ENCODE measurements at regions not wholly inside any gene's neighbourhood (a gene's known extent, or its start where the extent isn't known, plus 50 kb on each side); places are given as distances from the start of the nearest gene placed in this dataset.

DNA sequence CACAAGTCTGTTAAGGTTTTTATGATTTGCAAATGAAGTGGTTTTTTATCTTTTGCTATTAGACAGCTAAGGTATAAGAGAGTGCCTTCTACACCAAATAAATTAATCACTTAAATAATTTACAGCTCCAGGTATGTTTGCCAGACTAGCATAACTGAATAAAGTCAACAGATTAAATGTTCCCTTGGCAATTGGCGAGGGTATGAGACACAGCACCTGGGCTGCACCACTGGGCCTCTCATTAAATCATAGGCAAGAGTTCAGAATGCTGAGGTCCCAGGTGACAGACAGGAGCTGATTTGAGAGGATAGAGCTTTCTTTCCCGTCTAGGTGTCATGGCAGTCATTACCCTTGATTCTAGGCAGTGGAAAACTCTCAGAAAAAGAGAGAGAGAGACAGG, 62.6 kb upstream of the WT1 start:
- no peak overlapping the region for H3K9ac ChIP-seq (ENCODE audit: low read length)
- H2AFZ ChIP-seq (ENCODE audit: insufficient read depth, low read depth, low read length, poor library complexity, severe bottlenecking) = no peak overlapping the region
- no peaks in the 10 kb centered on the region for H3K36me3 ChIP-seq (replicated peaks in 1 of 2; ENCODE audit: control extremely low read depth in 1 of 2, control insufficient read depth in 1 of 2, extremely low read depth in 1 of 2, insufficient read depth in 2 of 2, low read length in 1 of 2)
- POLR2A ChIA-PET = no interaction called here
- no peaks in the 10 kb centered on the region for H3K9me3 ChIP-seq (ENCODE audit: control extremely low read depth in 1 of 3, control insufficient read depth in 2 of 3, insufficient read depth in 1 of 3, low read length in 2 of 3)
- H3K79me2 ChIP-seq (ENCODE audit: control insufficient read depth, insufficient read depth, low read length) = no peaks in the 10 kb centered on the region
- H3K4me3 Mint-ChIP-seq = no peak overlapping the region
- H3K27me3 Mint-ChIP-seq = peaks cover 7% of the 10 kb centered on the region
- CTCF ChIA-PET = interaction anchor here (0.5 kb wide), 1 partner anchor 15 kb away, joined by 3 read pairs; no protein-coding TSS in a partner anchor
- TF ChIP-seq EZH2 (IDR thresholded peaks at IDR 0.05; ENCODE audit: borderline replicate concordance, insufficient read depth, low read depth, low read length, poor library complexity, severe bottlenecking) (no peak), CTCF (IDR thresholded peaks at IDR 0.05) (no peak)
- ATAC-seq (ENCODE audit: low read depth) = no peak
- H3K27ac Mint-ChIP-seq = no peak overlapping the region
- H3K4me3 ChIP-seq (ENCODE audit: control extremely low read depth in 1 of 5, extremely low read depth in 1 of 5, insufficient read depth in 1 of 5, low read depth in 2 of 5, low read length in 4 of 5) = no peak overlapping the region
- no peak overlapping the region for H3K4me2 ChIP-seq (replicated peaks; ENCODE audit: low read depth, low read length, poor library complexity, severe bottlenecking)
- no peak for DNase-seq
- H3K4me1 ChIP-seq (ENCODE audit: control insufficient read depth in 2 of 2, insufficient read depth in 2 of 2, low read length in 2 of 2) = no peaks in the 10 kb centered on the region
- 73% methylated on average over 2 of the region's 2 CpGs for WGBS (ENCODE audit: insufficient coverage)
- H3K4me1 Mint-ChIP-seq = no peaks in the 10 kb centered on the region
- H3K27ac ChIP-seq (ENCODE audit: low read length in 2 of 2) = no peak overlapping the region
- no peaks in the 10 kb centered on the region for H4K20me1 ChIP-seq (ENCODE audit: control insufficient read depth, insufficient read depth, low read length, poor library complexity, severe bottlenecking)
- intact Hi-C loops (cut with micrococcal nuclease) = no loop called here
- no peaks in the 10 kb centered on the region for H3K9me3 Mint-ChIP-seq (ENCODE audit: insufficient read depth)
- no peaks in the 10 kb centered on the region for H3K27me3 ChIP-seq (replicated peaks in 1 of 4; ENCODE audit: control extremely low read depth in 1 of 4, control insufficient read depth in 3 of 4, insufficient read depth in 4 of 4, low read length in 3 of 4)

DNA sequence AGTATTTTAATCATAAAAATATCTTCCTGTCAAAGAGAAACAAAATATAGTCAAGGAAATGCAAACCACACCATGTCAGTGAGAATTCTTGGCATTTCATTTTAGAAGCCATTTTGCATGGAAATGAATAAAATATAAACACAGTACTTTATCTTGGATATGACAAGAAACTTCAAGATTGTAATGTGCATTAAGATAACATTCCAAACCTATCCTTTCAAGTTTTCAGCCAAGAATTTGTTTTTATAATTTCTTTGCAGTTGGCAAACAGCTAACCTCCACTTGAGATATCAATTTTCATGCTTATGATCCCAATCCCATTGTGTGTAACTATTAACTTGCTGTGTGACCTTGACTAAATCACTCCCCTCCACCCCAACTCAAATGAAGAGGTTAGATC, 59.3 kb upstream of the WT1 start:
- Histone ChIP-seq H3K9ac (ENCODE audit: low read length) (no peak overlapping the region), H3K27ac (ENCODE audit: low read length in 2 of 2) (no peak overlapping the region), H3K4me1 (ENCODE audit: control insufficient read depth in 2 of 2, insufficient read depth in 2 of 2, low read length in 2 of 2) (no peaks in the 10 kb centered on the region), H3K27me3 (replicated peaks in 1 of 4; ENCODE audit: control extremely low read depth in 1 of 4, control insufficient read depth in 3 of 4, insufficient read depth in 4 of 4, low read length in 3 of 4) (no peaks in the 10 kb centered on the region), H3K4me3 (ENCODE audit: control extremely low read depth in 1 of 5, extremely low read depth in 1 of 5, insufficient read depth in 1 of 5, low read depth in 2 of 5, low read length in 4 of 5) (no peak overlapping the region), H3K79me2 (ENCODE audit: control insufficient read depth, insufficient read depth, low read length) (no peaks in the 10 kb centered on the region), H3K9me3 (ENCODE audit: control extremely low read depth in 1 of 3, control insufficient read depth in 2 of 3, insufficient read depth in 1 of 3, low read length in 2 of 3) (no peaks in the 10 kb centered on the region), H2AFZ (ENCODE audit: insufficient read depth, low read depth, low read length, poor library complexity, severe bottlenecking) (no peak overlapping the region), H3K4me2 (replicated peaks; ENCODE audit: low read depth, low read length, poor library complexity, severe bottlenecking) (no peak overlapping the region), H3K36me3 (replicated peaks in 1 of 2; ENCODE audit: control extremely low read depth in 1 of 2, control insufficient read depth in 1 of 2, extremely low read depth in 1 of 2, insufficient read depth in 2 of 2, low read length in 1 of 2) (no peaks in the 10 kb centered on the region), H4K20me1 (ENCODE audit: control insufficient read depth, insufficient read depth, low read length, poor library complexity, severe bottlenecking) (no peaks in the 10 kb centered on the region)
- Mint-ChIP-seq H3K4me3 (no peak overlapping the region), H3K27ac (no peak overlapping the region), H3K9me3 (ENCODE audit: insufficient read depth) (no peaks in the 10 kb centered on the region), H3K4me1 (no peaks in the 10 kb centered on the region), H3K27me3 (peaks cover 7% of the 10 kb centered on the region)
- no peak for ATAC-seq (ENCODE audit: low read depth)
- no peak for DNase-seq
- CTCF ChIA-PET = no interaction called here
- intact Hi-C loops (cut with micrococcal nuclease) = no loop called here
- POLR2A ChIA-PET = no interaction called here
- TF ChIP-seq CTCF (IDR thresholded peaks at IDR 0.05) = no peak
- TF ChIP-seq EZH2 (IDR thresholded peaks at IDR 0.05; ENCODE audit: borderline replicate concordance, insufficient read depth, low read depth, low read length, poor library complexity, severe bottlenecking) = no peak
